ENCODE measurements at regions not wholly inside any gene's neighbourhood (a gene's known extent, or its start where the extent isn't known, plus 50 kb on each side); places are given as distances from the start of the nearest gene placed in this dataset.

DNA sequence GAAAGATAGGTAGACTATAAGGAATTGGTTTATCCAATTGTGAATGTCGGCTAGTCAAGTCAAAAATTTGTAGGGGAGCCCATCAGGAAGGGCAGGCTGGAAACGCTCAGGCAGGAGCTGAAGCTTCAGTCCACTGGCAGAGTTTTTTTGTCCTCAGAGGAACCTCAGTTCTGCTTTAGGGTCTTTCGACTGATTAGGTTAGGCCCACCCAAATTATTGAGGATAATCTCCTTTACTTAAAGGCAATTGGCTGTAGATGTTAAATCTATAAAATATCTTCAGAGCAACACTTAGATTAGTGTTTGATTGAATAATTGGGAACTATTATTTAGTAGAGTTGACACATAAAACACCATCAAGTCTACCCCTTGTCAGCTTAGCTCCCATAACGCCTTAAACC, 105.5 kb upstream of the ARHGAP5 start:
- Histone ChIP-seq H4K20me1 (ENCODE audit: insufficient read depth, low read length) (no peaks in the 10 kb centered on the region), H3K4me2 (ENCODE audit: low read length) (no peak overlapping the region), H2AFZ (ENCODE audit: low read depth, low read length) (no peak overlapping the region), H3K4me3 (ENCODE audit: low read length) (no peak overlapping the region), H3K36me3 (replicated peaks; ENCODE audit: low read depth, low read length) (no peaks in the 10 kb centered on the region), H3K79me2 (ENCODE audit: low read length) (no peaks in the 10 kb centered on the region), H3K9me3 (ENCODE audit: insufficient read depth, low read length) (peaks cover 6% of the 10 kb centered on the region), H3K27me3 (ENCODE audit: low read depth, low read length) (no peaks in the 10 kb centered on the region), H3K4me1 (ENCODE audit: low read length) (no peaks in the 10 kb centered on the region), H3K9ac (ENCODE audit: low read length) (no peak overlapping the region), H3K27ac (ENCODE audit: low read length) (no peak overlapping the region)
- TF ChIP-seq EZH2phosphoT487 (IDR thresholded peaks at IDR 0.05; ENCODE audit: low read depth), result no peak
- TF ChIP-seq, protein P1, sequence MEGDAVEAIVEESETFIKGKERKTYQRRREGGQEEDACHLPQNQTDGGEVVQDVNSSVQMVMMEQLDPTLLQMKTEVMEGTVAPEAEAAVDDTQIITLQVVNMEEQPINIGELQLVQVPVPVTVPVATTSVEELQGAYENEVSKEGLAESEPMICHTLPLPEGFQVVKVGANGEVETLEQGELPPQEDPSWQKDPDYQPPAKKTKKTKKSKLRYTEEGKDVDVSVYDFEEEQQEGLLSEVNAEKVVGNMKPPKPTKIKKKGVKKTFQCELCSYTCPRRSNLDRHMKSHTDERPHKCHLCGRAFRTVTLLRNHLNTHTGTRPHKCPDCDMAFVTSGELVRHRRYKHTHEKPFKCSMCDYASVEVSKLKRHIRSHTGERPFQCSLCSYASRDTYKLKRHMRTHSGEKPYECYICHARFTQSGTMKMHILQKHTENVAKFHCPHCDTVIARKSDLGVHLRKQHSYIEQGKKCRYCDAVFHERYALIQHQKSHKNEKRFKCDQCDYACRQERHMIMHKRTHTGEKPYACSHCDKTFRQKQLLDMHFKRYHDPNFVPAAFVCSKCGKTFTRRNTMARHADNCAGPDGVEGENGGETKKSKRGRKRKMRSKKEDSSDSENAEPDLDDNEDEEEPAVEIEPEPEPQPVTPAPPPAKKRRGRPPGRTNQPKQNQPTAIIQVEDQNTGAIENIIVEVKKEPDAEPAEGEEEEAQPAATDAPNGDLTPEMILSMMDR (IDR thresholded peaks at IDR 0.05; ENCODE audit: low read depth, low read length), result no peak

DNA sequence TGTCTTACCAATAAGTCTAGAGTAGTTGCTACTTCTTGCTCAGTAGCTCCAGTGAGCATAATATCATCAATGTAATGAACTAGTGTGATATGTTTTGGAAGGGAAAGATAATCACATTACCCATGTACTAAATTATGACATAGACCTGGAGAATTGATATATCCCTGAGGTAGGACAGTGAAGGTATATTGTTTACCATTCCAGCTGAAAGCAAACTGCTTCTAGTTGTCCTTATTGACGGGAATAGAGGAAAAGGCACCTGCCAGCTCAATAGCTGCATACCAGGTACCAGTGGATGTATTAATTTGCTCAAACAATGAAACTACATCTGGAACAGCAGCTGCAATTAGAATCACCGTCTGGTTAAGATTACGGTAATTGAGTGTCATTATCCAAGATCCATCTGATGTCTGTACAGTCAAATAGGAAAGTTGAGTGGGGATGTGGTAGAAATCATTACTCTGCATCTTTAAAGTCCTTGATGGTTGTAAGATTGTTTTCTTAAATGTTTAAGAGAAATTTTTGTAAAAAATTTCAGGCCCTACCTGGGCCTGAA, 100.0 kb upstream of the ARHGAP5 start:
- H4K20me1 ChIP-seq (ENCODE audit: insufficient read depth, low read length), result no peaks in the 10 kb centered on the region
- no peaks in the 10 kb centered on the region for H3K4me1 ChIP-seq (ENCODE audit: low read length)
- H3K36me3 ChIP-seq (replicated peaks; ENCODE audit: low read depth, low read length), result no peaks in the 10 kb centered on the region
- H2AFZ ChIP-seq (ENCODE audit: low read depth, low read length), result no peak overlapping the region
- peaks cover 6% of the 10 kb centered on the region for H3K9me3 ChIP-seq (ENCODE audit: insufficient read depth, low read length)
- no peak overlapping the region for H3K4me3 ChIP-seq (ENCODE audit: low read length)
- no peak for TF ChIP-seq EZH2phosphoT487 (IDR thresholded peaks at IDR 0.05; ENCODE audit: low read depth)
- TF ChIP-seq, protein P1 (IDR thresholded peaks at IDR 0.05; ENCODE audit: low read depth, low read length), result no peak
- no peaks in the 10 kb centered on the region for H3K79me2 ChIP-seq (ENCODE audit: low read length)
- no peak overlapping the region for H3K9ac ChIP-seq (ENCODE audit: low read length)
- H3K4me2 ChIP-seq (ENCODE audit: low read length), result no peak overlapping the region
- no peak overlapping the region for H3K27ac ChIP-seq (ENCODE audit: low read length)
- H3K27me3 ChIP-seq (ENCODE audit: low read depth, low read length), result no peaks in the 10 kb centered on the region

DNA sequence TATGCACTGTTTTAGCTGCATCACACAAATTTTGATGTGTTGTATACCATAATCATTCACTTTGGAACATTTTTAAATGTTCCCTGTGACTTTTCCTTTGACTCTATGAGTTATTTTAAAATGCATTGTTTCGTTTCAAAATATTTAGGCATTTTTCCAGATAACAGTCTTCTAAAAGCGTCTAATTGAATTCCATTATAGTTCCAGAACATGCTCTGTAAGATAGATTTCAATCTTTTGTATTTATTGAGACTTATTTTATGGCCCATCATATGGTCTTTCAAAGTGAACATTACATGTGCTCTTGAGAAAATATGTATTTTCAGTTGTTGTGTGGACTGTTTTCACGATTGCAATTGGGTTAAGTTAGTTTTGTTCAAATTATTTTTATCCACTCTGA, 98.7 kb upstream of the ARHGAP5 start:
- Histone ChIP-seq H4K20me1 (ENCODE audit: insufficient read depth, low read length) (no peaks in the 10 kb centered on the region), H2AFZ (ENCODE audit: low read depth, low read length) (no peak overlapping the region), H3K27me3 (ENCODE audit: low read depth, low read length) (no peaks in the 10 kb centered on the region)

DNA sequence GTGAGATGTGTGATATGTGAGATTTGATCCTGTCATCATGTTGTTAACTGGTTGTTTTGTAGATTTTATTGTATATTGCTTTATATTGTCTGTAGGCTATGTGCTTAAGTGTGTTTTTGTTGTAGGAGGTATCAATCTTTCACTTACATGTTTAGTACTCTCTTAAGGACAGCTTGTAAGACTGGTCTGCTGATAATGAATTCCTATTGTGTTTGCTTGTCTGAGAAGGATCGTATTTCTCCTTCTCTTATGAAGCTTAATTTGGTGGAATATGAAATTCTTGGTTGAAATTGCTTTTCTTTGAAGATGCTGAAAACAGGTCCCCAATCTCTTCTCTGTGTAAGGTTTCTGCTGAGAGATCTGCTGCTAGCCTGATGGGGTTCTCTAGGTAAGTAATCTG, 94.5 kb upstream of the ARHGAP5 start:
- no peak overlapping the region for H2AFZ ChIP-seq (ENCODE audit: low read depth, low read length)
- no peak overlapping the region for H3K4me2 ChIP-seq (ENCODE audit: low read length)
- no peaks in the 10 kb centered on the region for H3K79me2 ChIP-seq (ENCODE audit: low read length)
- H3K27ac ChIP-seq (ENCODE audit: low read length), result no peak overlapping the region
- H3K27me3 ChIP-seq (ENCODE audit: low read depth, low read length), result no peaks in the 10 kb centered on the region
- no peaks in the 10 kb centered on the region for H3K36me3 ChIP-seq (replicated peaks; ENCODE audit: low read depth, low read length)
- H3K9me3 ChIP-seq (ENCODE audit: insufficient read depth, low read length), result no peaks in the 10 kb centered on the region
- no peaks in the 10 kb centered on the region for H3K4me1 ChIP-seq (ENCODE audit: low read length)
- no peak overlapping the region for H3K4me3 ChIP-seq (ENCODE audit: low read length)
- no peak for TF ChIP-seq EZH2phosphoT487 (IDR thresholded peaks at IDR 0.05; ENCODE audit: low read depth)
- TF ChIP-seq, protein P1 (IDR thresholded peaks at IDR 0.05; ENCODE audit: low read depth, low read length), result no peak
- H4K20me1 ChIP-seq (ENCODE audit: insufficient read depth, low read length), result no peaks in the 10 kb centered on the region
- H3K9ac ChIP-seq (ENCODE audit: low read length), result no peak overlapping the region

More for the DNA sequence above, 98.7 kb upstream of the ARHGAP5 start:
- H3K9me3 ChIP-seq (ENCODE audit: insufficient read depth, low read length), result peaks cover 6% of the 10 kb centered on the region
- no peaks in the 10 kb centered on the region for H3K4me1 ChIP-seq (ENCODE audit: low read length)
- H3K4me3 ChIP-seq (ENCODE audit: low read length), result no peak overlapping the region
- H3K9ac ChIP-seq (ENCODE audit: low read length), result no peak overlapping the region
- H3K4me2 ChIP-seq (ENCODE audit: low read length), result no peak overlapping the region
- TF ChIP-seq EZH2phosphoT487 (IDR thresholded peaks at IDR 0.05; ENCODE audit: low read depth), result no peak
- TF ChIP-seq, protein P1 (IDR thresholded peaks at IDR 0.05; ENCODE audit: low read depth, low read length), result no peak
- no peaks in the 10 kb centered on the region for H3K79me2 ChIP-seq (ENCODE audit: low read length)
- H3K27ac ChIP-seq (ENCODE audit: low read length), result no peak overlapping the region
- no peaks in the 10 kb centered on the region for H3K36me3 ChIP-seq (replicated peaks; ENCODE audit: low read depth, low read length)

Data from OCI-LY3 (cell line).